GM12864 (cell line): ENCODE measurements at regions not wholly inside any gene's neighbourhood (a gene's known extent, or its start where the extent isn't known, plus 50 kb on each side); places are given as distances from the start of the nearest gene placed in this dataset.

Source experiments
- DNase-seq: peaks from one replicate; pipeline ENCODE4 v3.0.0-alpha.2; 2011; ENCODE audit warnings: low read depth
- H3K4me3 ChIP-seq: 2 replicates; pipeline ENCODE4 v1.5.1; 2011; ENCODE audit warnings: mild to moderate bottlenecking, low read depth, low read length, control low read depth
- CTCF ChIP-seq: IDR thresholded peaks from 2 replicates; pipeline ENCODE4 v1.5.1; 2011; ENCODE audit warnings: low read depth, mild to moderate bottlenecking, moderate library complexity, low read length, control low read depth, inconsistent platforms; ENCODE audit errors: missing control alignments

DNA sequence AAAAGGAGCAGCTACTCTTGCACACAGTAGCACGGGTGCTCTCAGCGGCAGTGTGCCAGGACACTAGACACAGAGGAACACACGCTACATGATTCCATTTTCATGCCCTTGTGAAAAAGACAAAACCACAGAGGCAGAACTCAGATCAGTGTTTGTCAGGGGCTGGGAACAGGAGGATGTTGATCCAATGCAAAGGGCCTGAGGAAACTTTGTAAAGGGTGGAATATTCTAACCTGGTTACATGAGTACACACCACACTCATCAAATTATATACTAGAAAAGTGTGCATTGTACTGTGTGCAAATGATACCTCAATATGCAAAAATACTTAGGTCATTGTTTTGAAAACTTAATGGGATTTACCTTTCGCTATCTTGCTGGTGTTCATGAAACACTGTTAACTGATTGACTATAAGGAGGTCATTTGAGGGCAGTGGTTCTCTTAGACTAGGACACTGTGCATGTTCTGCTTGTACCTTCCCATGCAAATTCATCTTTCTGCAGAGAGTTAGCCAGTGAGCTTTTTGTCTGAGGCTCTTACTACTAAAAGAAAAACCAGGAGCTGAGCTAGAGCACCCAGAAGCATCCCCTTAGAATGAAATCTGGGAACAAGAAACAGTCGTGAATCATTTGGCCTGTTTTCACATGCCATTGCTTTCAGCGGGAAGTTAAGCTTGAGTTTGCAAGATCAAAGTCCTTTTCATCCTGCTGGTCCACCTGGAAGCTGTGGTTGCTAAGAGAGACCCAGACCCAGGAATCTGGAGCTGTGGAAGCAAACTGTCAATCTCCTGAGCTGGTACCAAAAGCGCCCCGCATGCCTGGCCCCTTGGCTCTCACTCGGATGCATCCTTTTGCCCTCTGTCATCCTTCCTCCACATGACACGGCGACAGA lies 204.8 kb downstream of the TTLL2 start:
- no peak for DNase-seq
- TF ChIP-seq CTCF, result no peak
- no peak overlapping the region for H3K4me3 ChIP-seq

GRCh38 chr6:167530951-167531350 lies 206.1 kb downstream of the TTLL2 start:
- no peak for DNase-seq
- no peak overlapping the region for H3K4me3 ChIP-seq
- no peak for TF ChIP-seq CTCF

GRCh38 chr6:167532410-167533288 lies 207.8 kb downstream of the TTLL2 start:
- H3K4me3 ChIP-seq, result no peak overlapping the region
- TF ChIP-seq CTCF, result no peak
- DNase-seq, result no peak

DNA sequence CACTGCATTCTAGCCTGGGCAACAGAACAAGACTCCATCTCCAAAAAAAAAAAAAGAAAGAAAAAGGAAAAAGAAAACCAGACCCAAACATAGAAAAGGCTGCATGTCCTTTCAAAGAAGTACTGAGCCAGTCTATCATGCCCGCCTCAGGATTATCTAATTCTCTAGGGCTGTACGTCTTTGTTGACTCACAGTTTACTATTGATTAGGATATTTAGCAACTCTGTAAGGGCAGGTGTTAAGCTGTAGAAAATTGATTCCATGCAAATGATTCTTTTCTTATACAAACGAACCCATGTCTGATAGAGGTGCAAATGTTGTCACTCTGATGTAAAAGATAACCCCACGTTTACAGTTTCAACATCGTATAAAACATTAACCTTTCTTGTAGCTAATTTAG lies 209.0 kb downstream of the TTLL2 start:
- no peak overlapping the region for H3K4me3 ChIP-seq
- no peak for DNase-seq
- TF ChIP-seq CTCF, result no peak

DNA sequence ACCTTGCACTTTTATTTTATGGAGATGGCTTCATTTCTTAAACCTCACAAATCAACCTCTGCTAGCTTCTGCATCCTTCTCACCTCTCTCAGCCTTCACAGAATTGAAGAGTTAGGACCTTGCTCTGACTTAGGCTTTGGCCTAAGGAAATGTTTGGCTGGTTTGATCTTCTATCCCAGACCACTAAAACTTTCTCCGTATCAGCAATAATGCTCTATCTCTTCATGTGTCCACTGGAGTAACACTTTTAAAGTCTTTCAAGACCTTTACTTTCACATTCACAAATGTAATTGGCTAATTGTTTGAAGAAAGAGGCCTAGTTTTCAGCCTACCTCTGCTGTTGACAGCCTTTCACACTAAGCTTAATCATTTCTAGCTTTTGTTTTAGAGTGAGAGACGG lies 212.9 kb downstream of the TTLL2 start:
- no peak for DNase-seq
- H3K4me3 ChIP-seq, result no peak overlapping the region
- no peak for TF ChIP-seq CTCF

DNA sequence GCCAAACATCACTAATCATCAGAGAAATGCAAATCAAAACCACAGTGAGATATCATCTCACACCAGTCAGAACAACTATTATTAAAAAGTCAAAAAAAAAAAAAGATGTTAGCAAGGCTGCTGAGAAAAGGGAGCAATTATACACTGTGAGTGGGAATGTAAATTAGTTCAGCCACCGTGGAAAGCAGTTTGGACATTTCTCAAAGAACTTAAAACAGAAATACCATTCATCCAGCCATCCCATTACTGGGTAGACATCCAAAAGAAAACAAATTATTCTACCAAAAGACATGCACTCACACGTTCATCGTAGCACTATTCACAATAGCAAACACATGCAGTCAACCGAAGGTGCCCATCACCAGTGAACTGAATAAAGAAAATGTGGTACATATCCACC lies 213.9 kb downstream of the TTLL2 start:
- no peak overlapping the region for H3K4me3 ChIP-seq
- DNase-seq, result no peak
- no peak for TF ChIP-seq CTCF

GRCh38 chr6:167540796-167541195 lies 215.9 kb downstream of the TTLL2 start:
- DNase-seq, result no peak
- no peak overlapping the region for H3K4me3 ChIP-seq
- TF ChIP-seq CTCF, result no peak
